GM19043 (cell line): ENCODE measurements at regions not wholly inside any gene's neighbourhood (a gene's known extent, or its start where the extent isn't known, plus 50 kb on each side); places are given as distances from the start of the nearest gene placed in this dataset.
A peak's percentile ranks its signal among the peaks of the same experiment; 100 is the strongest.
"Not testable (repeated sequence)": the region's sequence is repeated elsewhere in the genome, so short reads cannot be mapped to it uniquely, and the experiment has no call there.

Experiments
- ATAC-seq: cut with Tn5 transposase; IDR thresholded peaks from one replicate; pipeline ENCODE4 v1.9.1; 2021; ENCODE audit warnings: low read depth; ENCODE audit not compliant: unreplicated experiment

GRCh38 chr10:87416892-87417291 is 59.3 kb downstream of the NUTM2D start:
- ATAC-seq, result not testable (repeated sequence)

DNA sequence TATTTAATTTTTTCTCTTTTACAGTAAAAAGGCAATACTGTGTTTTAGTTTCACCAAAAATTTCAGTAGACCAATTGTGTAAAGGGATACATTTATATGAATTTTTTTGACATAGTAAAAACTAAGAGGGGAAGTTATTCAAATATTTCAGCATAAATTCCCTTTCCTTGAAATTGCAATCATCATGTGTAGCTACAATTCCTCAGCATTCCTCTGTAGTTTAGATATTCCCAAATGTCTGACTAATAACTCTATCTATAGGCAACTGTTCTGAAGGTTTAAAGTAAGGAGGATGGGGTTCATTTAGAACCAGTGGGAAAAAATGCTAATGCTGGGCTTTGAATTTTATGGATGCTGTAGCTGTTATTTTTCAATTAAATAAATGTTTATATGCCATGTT is 65.1 kb downstream of the NUTM2D start:
- ATAC-seq, result not testable (repeated sequence)

DNA sequence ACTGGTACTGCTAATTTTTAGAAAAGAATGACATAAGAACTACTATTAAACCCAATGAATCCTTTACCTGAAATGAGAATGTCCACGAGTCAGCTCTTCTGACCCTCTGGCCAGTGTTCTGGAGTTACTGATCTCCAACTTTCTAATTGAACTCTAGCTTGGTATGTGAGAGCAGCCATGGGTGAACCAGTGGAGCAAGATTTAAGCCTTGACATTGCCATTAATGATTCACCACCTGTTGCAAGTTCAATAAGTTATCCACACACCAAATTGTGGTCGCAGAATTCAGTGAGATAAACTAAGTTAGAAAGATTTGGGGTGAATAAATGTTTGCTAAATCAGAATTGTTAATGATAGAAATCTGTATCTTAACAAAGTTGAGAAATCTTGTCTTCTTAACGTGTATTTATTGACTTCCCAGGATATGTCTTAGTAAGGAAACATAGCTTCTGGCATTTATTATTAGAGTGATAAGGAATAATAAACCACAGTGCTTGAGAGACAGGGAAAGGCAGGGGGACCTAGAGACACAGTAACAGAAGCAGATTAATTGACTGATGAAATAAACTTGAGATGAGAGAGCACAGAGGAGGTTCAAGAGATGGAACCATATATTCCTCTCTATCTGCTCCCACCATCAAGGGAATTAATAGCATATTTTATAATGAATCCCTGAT is 67.3 kb downstream of the NUTM2D start:
- ATAC-seq, result not testable (repeated sequence)

- not testable (repeated sequence) for ATAC-seq
Measured at GRCh38 chr10:87433836-87434235, 70.9 kb upstream of the MINPP1 start.

GRCh38 chr10:87435295-87435826 is 69.3 kb upstream of the MINPP1 start:
- ATAC-seq, result not testable (repeated sequence)

- peak; percentile 72 for ATAC-seq
Measured at GRCh38 chr10:87436104-87436503, 68.6 kb upstream of the MINPP1 start.

DNA sequence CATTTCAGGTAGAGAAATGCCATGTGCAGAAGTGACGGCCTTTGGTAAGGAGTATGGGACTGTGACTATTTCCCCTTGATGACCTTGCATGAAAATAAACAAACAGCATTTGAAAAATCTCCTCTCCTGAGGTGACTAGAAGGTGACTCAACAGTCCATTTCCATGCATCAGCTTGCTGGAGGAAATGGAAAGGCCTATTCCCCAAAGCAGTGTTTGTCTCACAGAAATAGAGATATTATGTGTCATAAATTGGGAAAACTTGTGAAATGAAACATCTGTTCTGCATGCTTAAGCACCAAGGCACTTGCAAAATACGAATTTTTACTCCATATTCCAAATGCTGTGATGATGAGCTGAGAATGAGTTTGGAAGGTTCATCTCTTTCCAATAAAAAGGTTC is 67.2 kb upstream of the MINPP1 start:
- not testable (repeated sequence) for ATAC-seq
